SK-MEL-5 (cell line): ENCODE measurements at regions not wholly inside any gene's neighbourhood (a gene's known extent, or its start where the extent isn't known, plus 50 kb on each side); places are given as distances from the start of the nearest gene placed in this dataset.

Source experiments
- DNase-seq: peaks from one replicate; pipeline ENCODE4 v3.0.0-alpha.2; 2016; ENCODE audit warnings: low read depth, low spot score
- in situ Hi-C: cut with HindIII; loops from 2 replicates; pipeline ENCODE4 v1.10.0; 2016; ENCODE audit warnings: low sequenced_read_pairs, high pct_unique_total_duplicates, low pct_unique_long_range_greater_than_20kb

DNA sequence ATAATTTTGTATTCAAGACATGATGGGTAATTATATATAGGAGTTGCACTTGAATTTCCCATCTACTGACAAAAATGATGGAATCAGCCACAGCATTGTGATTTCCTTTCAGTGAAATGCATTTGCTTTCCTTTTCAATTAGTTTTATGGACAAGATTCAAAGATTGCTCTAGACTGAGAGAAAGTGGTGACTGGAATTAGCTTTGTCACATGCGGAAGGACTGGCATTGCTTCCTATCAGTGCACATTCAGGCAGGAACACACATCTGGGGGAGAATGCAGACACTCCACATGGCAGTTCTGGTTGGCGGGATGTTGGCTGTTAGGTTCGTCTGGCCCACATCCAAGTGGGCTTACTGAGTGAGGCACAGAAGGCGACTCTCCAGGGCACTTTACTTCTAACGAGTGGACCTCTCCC lies 399.3 kb upstream of the RGMA start:
- no peak for DNase-seq
- in situ Hi-C loops: no loop called here

GRCh38 chr15:93486407-93487117 lies 397.6 kb upstream of the RGMA start:
- no peak for DNase-seq
- in situ Hi-C loops: no loop called here

DNA sequence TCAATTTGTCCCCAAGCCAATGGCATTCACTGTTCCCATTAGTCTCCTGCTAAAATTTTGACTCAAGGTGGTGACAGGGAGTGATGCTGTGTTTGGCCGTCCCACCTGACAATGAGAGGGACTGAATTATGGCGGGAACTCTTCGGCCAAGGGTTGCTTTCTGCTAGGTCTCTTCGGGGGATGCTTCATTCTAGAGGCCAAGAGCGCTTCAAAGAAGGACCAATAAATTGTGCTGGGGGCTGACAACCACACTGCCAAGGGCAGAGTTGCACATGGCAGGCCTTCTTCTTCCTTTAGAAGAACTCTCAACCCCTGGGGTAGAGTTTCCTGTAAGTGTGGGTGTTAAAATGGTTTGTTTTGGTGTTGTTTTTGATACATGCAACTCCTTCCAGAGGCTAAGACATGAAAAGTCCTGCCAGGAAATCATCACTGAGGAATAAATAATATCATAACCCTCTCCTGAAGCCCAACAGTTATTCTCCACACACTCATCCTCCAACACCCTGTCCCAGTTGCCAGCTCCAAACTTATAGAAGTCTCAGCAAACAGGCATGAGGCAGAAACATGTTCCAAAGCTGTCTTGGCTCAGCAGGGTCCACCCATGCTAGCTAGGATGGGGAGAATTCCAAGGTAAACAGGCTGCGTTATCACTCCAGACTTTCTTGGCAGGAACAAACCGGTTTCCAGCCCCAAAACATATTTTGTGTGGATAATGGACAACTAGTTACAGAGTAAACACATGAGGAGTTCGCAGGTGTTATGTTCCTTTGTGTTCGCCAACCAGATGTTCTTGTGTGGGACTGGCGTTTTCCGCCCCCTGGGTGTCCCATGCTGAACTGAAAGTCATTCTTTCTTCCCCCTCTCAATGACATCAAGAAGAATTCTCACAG lies 396.7 kb upstream of the RGMA start:
- in situ Hi-C loops: no loop called here

DNA sequence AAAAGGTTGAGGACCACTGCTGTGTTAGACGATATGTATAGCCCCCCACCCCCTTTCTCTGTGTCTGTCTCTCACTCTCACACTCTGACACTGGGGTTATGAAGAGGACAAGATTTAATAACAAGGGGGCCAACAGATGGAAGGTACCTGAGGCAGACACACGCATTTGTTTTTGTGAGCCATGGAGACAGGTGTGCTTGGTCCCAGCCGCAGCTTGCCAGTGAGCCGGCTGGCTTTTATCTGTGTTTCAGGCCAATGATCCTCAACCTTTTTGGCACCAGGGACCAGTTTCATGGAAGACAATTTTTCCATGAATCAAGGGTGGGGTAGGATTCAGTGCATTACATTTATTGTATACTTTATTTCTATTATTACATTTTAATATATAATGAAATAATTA lies 394.9 kb upstream of the RGMA start:
- in situ Hi-C loops: no loop called here
- no peak for DNase-seq

More for the DNA sequence above, 396.7 kb upstream of the RGMA start:
- no peak for DNase-seq

GRCh38 chr15:93482731-93483130 lies 393.7 kb upstream of the RGMA start:
- in situ Hi-C loops: no loop called here
- DNase-seq: no peak

DNA sequence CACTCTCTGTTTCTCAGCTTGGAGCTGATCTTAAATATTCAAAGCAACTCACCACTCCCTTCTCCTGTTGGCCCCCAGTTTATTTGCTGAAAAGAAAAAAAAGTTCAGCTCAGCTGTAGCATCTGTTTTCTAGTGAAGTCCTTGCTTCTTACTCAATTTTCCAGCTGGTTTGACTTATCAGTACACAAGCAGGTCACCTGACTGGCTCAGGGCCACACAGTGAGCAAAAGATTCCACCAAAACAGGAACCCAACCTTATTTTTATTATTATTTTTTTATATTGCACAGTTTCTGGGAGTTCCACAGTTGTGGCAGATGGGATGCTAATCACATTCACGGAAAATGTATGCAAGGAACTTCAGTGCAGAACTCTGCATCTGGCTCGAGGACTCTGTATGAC lies 390.7 kb upstream of the RGMA start:
- in situ Hi-C loops: no loop called here
- DNase-seq: no peak

- no peak for DNase-seq
- in situ Hi-C loops: no loop called here
Measured at GRCh38 chr15:93478947-93479346, 389.9 kb upstream of the RGMA start.

GRCh38 chr15:93477721-93478120 lies 388.7 kb upstream of the RGMA start:
- in situ Hi-C loops: no loop called here
- no peak for DNase-seq

DNA sequence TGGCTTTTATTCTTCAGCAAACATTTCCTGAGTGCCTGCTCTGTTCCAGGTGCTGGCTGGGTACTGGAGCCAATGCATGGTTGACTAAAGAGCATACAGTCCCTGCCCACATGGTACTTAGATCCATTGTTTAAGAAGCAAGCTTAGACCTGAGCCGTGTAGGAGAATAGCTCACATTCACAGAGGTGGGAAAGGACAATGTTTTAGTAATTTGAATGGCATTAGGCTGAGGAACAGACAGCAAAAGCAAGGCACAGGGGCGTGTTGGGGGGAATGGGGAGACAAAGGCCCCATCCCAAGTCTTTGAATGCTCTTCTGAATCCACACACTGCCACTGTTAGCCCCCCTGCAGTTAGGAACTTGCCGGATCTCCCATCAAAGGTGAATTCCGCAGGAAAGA lies 388.2 kb upstream of the RGMA start:
- in situ Hi-C loops: no loop called here
- DNase-seq: no peak

GRCh38 chr15:93476491-93477177 lies 387.6 kb upstream of the RGMA start:
- DNase-seq: no peak
- in situ Hi-C loops: no loop called here

- in situ Hi-C loops: no loop called here
- no peak for DNase-seq
Measured at GRCh38 chr15:93474728-93475127, 385.7 kb upstream of the RGMA start.

DNA sequence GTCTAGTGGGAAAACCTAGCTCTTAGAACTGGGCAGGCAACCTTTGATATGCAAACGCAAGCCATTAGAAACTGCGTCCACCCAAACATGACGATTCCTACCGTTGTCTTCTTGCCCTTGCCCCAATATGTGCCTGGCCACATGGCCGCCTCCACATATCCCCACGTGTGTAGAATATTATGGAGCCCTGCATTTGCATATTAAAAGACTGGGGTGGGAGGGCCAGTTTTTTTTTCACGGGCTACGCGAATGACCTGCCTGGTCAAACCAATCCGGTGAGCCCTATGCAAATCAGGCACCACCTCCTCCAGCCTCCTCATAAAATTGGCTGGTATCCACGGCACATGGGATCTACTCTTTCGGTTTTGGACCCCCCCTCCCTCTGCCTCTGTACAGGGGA lies 381.0 kb upstream of the RGMA start:
- in situ Hi-C loops: no loop called here
- DNase-seq: no peak

GRCh38 chr15:93467337-93467736 lies 378.3 kb upstream of the RGMA start:
- in situ Hi-C loops: no loop called here
- no peak for DNase-seq

DNA sequence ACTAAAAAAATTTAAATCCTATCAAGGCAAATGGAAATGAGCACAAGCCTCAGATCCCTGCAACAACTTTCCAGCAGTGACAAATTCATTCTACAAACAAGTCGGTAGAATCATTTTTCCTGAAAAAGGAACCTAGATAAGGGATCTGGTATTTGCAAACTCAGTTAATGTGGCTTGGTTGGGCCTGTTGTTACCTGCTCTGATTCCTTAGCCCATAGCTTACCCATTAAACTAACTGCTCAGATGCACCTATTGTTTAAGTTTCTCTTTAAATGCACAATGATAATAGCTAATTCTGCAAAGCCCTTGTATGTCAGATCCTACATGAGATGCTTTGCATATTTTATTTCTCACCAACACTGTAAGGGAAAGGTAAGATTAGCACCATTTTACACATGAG lies 377.4 kb upstream of the RGMA start:
- in situ Hi-C loops: no loop called here
- DNase-seq: no peak

GRCh38 chr15:93462690-93463089 lies 373.7 kb upstream of the RGMA start:
- in situ Hi-C loops: no loop called here
- no peak for DNase-seq

DNA sequence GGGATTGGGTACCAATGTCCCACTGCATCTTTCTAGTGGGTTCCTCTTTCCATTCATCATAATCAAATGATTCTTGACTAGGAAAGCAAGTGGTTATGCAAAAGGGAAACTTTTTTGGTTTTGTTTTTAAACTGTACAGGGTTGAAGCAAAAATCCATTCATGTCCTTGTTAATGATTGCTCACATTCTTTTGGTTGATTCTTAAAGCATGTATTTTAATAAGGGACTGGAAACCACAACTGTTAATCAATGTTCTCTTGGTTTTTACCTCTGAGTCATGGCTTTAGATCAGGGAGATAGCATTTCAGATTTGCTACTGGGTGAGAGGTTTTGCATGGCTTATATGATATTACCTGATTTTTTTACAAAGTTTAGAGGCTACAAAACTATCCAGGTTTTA lies 371.7 kb upstream of the RGMA start:
- in situ Hi-C loops: no loop called here
- DNase-seq: no peak

- DNase-seq: no peak
- in situ Hi-C loops: no loop called here
Measured at GRCh38 chr15:93459396-93459795, 370.4 kb upstream of the RGMA start.

- in situ Hi-C loops: no loop called here
Measured at GRCh38 chr15:93458597-93458996, 369.6 kb upstream of the RGMA start.

More at GRCh38 chr15:93458597-93458996, 369.6 kb upstream of the RGMA start:
- DNase-seq: no peak
